Liver (tissue), 8 donors: ENCODE measurements at regions not wholly inside any gene's neighbourhood (a gene's known extent, or its start where the extent isn't known, plus 50 kb on each side); places are given as distances from the start of the nearest gene placed in this dataset.

Source experiments
- DNase-seq: peaks from one replicate; pipeline ENCODE4 v3.0.0-alpha.2; 2017; ENCODE audit warnings: low spot score
- H3K27ac ChIP-seq, 2 donors: one replicate each; pipeline ENCODE4 v1.7.0; 2013; ENCODE audit warnings: inconsistent platforms in 2 of 2, low read length in 2 of 2, control low read depth in 1 of 2, low read depth in 1 of 2, mild to moderate bottlenecking in 1 of 2
- H3K27me3 ChIP-seq, 4 donors: one replicate each; pipeline versions ENCODE4 v1.6.1 to v1.7.0; 2013; ENCODE audit warnings: low read length in 3 of 4, inconsistent platforms in 1 of 4, mild to moderate bottlenecking in 1 of 4, moderate library complexity in 1 of 4; ENCODE audit not compliant: control insufficient read depth in 4 of 4, insufficient read depth in 4 of 4
- H3K36me3 ChIP-seq, 4 donors: one replicate each; pipeline versions ENCODE4 v1.6.1 to v1.7.0; 2013; ENCODE audit warnings: low read length in 3 of 4, mild to moderate bottlenecking in 3 of 4, low read depth in 1 of 4, moderate library complexity in 1 of 4; ENCODE audit not compliant: control insufficient read depth in 4 of 4, insufficient read depth in 3 of 4
- H3K4me1 ChIP-seq, 4 donors: one replicate each; pipeline versions ENCODE4 v1.6.1 to v1.7.0; 2013; ENCODE audit warnings: low read length in 3 of 4, mild to moderate bottlenecking in 3 of 4, moderate library complexity in 1 of 4; ENCODE audit not compliant: control insufficient read depth in 4 of 4, insufficient read depth in 4 of 4
- H3K4me3 ChIP-seq, 3 donors: one replicate each; pipeline versions ENCODE4 v1.6.1 to v1.7.0; 2013; ENCODE audit warnings: low read length in 3 of 3, control low read depth in 1 of 3, low read depth in 1 of 3, mild to moderate bottlenecking in 1 of 3
- H3K9ac ChIP-seq, 2 donors: one replicate each; pipeline ENCODE4 v1.7.0; 2013; ENCODE audit warnings: low read length in 2 of 2, mild to moderate bottlenecking in 2 of 2, moderate library complexity in 2 of 2, control low read depth in 1 of 2, low read depth in 1 of 2
- H3K9me3 ChIP-seq, 4 donors: one replicate each; pipeline versions ENCODE4 v1.6.1 to v1.7.0; 2013; ENCODE audit warnings: low read length in 3 of 4; ENCODE audit not compliant: control insufficient read depth in 4 of 4
- EGR1 ChIP-seq, 2 donors: IDR thresholded peaks; 2 replicates each; pipeline ENCODE4 v1.6.1; 2016 to 2018; ENCODE audit warnings: antibody characterized with exemption in 2 of 2, low read depth in 2 of 2
- FOXA2 ChIP-seq: IDR thresholded peaks from 2 replicates; pipeline ENCODE4 v1.6.1; 2016; ENCODE audit warnings: antibody characterized with exemption
- GABPA ChIP-seq, 2 donors: IDR thresholded peaks in 1 of 2; conservative IDR thresholded peaks in 1 of 2; 2 replicates each; pipeline ENCODE4 v1.6.1; 2016; ENCODE audit warnings: antibody characterized with exemption in 2 of 2, mild to moderate bottlenecking in 1 of 2, moderate library complexity in 1 of 2
- HNF4A ChIP-seq, 2 donors: conservative IDR thresholded peaks; 2 replicates each; pipeline ENCODE4 v1.6.1; 2016; ENCODE audit warnings: antibody characterized with exemption in 2 of 2, mild to moderate bottlenecking in 2 of 2
- JUND ChIP-seq, 2 donors: IDR thresholded peaks; 2 replicates each; pipeline ENCODE4 v1.6.1; 2016; ENCODE audit warnings: antibody characterized with exemption in 2 of 2
- RAD21 ChIP-seq, 2 donors: IDR thresholded peaks; 2 replicates each; pipeline ENCODE4 v1.6.1; 2016; ENCODE audit warnings: antibody characterized with exemption in 2 of 2, mild to moderate bottlenecking in 2 of 2
- RXRA ChIP-seq, 2 donors: IDR thresholded peaks; 2 replicates each; pipeline ENCODE4 v1.6.1; 2017 to 2018; ENCODE audit warnings: antibody characterized with exemption in 2 of 2, mild to moderate bottlenecking in 1 of 2
- SP1 ChIP-seq: IDR thresholded peaks from 2 replicates; pipeline ENCODE4 v1.6.1; 2018; ENCODE audit warnings: antibody characterized with exemption, mild to moderate bottlenecking
- WGBS: extraction: QIAGEN DNeasy Blood & Tissue Kit; methylation state at CpG from one replicate; pipeline ENCODE4 v1.1.7; 2013; 5-methylcytosine and 5-hydroxymethylcytosine counted together
- TF ChIP-seq, protein P1 (sequence below): fragments of 150-350 bp; IDR thresholded peaks from 2 replicates; pipeline ENCODE4 v1.5.1; 2017; ENCODE audit warnings: improper control_type of control experiment, low read depth, low read length; ENCODE audit not compliant: missing input control
- TF ChIP-seq, protein P2 (sequence below): IDR thresholded peaks from 2 replicates; pipeline ENCODE4 v1.6.1; 2016; ENCODE audit warnings: antibody characterized with exemption, mild to moderate bottlenecking
- TF ChIP-seq, protein P3 (sequence below): IDR thresholded peaks from 2 replicates; pipeline ENCODE4 v1.6.1; 2016; ENCODE audit warnings: antibody characterized with exemption
- donor health status: healthy.
- donor health status: healthy.
- donor health status: healthy.
- donor health status: healthy.
- donor health status: healthy.

DNA sequence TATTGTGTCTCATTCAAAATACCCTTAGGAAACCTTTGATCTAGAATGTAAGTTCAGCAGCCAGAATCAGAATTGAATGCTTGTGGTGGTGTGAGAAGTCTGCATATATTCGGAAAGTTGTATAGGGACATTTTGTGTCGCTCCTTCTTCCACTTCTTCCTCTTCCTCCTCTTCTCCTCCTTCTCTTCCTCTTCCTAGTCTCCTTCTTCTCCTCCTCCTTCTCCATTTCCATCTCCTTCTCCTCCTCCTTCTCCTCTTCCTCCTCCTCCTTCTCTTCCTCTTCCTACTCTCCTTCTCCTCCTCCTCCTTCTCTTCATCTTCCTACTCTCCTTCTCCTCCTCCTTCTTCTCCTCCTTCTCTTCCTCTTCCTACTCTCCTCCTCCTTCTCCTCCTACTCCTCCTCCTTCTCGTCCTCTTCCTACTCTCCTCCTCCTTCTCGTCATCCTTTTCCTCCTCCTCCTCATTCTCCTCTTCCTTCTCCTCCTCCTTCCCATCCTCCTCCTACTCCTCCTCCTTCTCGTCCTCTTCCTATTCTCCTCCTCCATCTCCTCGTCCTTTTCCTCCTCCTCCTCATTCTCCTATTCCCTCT, 749.3 kb upstream of the GOLIM4 start:
- WGBS: 58% methylated on average over 6 of the region's 6 CpGs
- no peak for DNase-seq
- H3K9ac ChIP-seq: no peak overlapping the region
- peaks cover 0 to 2% (median 0%) of the 10 kb centered on the region in 4 donors for H3K4me1 ChIP-seq
- no peaks in the 10 kb centered on the region for H3K9me3 ChIP-seq
- peaks cover 0 to 7% (median 0%) of the 10 kb centered on the region in 4 donors for H3K27me3 ChIP-seq
- H3K4me3 ChIP-seq: no peak overlapping the region
- no peak overlapping the region for H3K27ac ChIP-seq
- H3K36me3 ChIP-seq: no peaks in the 10 kb centered on the region
- TF ChIP-seq RXRA (IDR thresholded peaks at IDR 0.05) (no peak), HNF4A (conservative IDR thresholded peaks at IDR 0.05) (no peak)

DNA sequence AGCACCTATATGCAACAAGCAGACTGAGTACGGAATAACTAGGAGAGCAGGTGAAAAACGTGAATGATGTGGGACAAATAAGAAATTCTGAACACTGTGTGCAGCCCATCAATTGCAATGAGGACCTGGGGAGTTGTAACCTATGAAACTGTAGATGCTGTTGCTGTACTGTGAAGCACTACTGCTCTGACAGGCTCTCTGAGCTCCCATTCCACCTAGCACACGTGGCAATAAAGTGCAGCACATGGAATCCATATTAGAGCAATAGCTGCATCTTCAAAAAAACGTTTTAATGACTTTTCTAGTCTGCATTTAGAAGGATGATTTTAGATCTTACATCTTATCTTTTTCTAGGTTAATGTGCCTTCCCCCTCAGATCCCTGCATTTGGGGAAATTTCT, 748.7 kb upstream of the GOLIM4 start:
- TF ChIP-seq FOXA2 (no peak), RAD21 (IDR thresholded peaks at IDR 0.05) (no peak)
- TF ChIP-seq, protein P1, sequence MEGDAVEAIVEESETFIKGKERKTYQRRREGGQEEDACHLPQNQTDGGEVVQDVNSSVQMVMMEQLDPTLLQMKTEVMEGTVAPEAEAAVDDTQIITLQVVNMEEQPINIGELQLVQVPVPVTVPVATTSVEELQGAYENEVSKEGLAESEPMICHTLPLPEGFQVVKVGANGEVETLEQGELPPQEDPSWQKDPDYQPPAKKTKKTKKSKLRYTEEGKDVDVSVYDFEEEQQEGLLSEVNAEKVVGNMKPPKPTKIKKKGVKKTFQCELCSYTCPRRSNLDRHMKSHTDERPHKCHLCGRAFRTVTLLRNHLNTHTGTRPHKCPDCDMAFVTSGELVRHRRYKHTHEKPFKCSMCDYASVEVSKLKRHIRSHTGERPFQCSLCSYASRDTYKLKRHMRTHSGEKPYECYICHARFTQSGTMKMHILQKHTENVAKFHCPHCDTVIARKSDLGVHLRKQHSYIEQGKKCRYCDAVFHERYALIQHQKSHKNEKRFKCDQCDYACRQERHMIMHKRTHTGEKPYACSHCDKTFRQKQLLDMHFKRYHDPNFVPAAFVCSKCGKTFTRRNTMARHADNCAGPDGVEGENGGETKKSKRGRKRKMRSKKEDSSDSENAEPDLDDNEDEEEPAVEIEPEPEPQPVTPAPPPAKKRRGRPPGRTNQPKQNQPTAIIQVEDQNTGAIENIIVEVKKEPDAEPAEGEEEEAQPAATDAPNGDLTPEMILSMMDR: no peak
- H3K27ac ChIP-seq: no peak overlapping the region
- no peak overlapping the region for H3K4me3 ChIP-seq
- WGBS: 49% methylated on average over 4 of the region's 4 CpGs
- no peak for DNase-seq
- H3K9me3 ChIP-seq: no peaks in the 10 kb centered on the region
- peaks cover 0 to 7% (median 0%) of the 10 kb centered on the region in 4 donors for H3K27me3 ChIP-seq
- H3K9ac ChIP-seq: no peak overlapping the region
- no peaks in the 10 kb centered on the region for H3K36me3 ChIP-seq
- H3K4me1 ChIP-seq: peaks cover 0 to 2% (median 0%) of the 10 kb centered on the region in 4 donors

DNA sequence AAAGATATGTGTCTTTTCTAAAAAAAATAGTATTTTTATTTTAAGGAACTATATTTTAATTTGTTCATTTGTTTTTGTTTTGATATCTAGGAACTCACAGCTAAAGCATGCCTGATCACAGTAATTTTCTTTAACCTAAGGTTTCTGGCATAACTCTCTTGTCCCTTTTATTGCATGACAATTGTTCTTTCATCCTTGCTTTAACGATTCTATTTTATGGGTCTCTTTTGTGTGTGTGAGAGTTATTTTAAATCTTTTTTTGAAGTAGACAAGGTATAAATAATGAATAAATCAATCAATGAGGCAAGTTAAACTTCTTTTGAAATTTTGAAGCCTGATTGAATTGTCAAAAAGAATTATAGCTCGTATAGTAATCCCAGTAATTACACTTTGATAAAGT, 747.8 kb upstream of the GOLIM4 start:
- H3K9ac ChIP-seq: no peak overlapping the region
- no peak overlapping the region for H3K27ac ChIP-seq
- H3K4me3 ChIP-seq: no peak overlapping the region
- 68% methylated on average over 2 of the region's 2 CpGs for WGBS
- no peaks in the 10 kb centered on the region for H3K9me3 ChIP-seq
- no peak for DNase-seq
- H3K4me1 ChIP-seq: peaks cover 0 to 2% (median 0%) of the 10 kb centered on the region in 4 donors
- no peaks in the 10 kb centered on the region for H3K36me3 ChIP-seq
- H3K27me3 ChIP-seq: peaks cover 0 to 7% (median 0%) of the 10 kb centered on the region in 4 donors
- TF ChIP-seq, protein P2, sequence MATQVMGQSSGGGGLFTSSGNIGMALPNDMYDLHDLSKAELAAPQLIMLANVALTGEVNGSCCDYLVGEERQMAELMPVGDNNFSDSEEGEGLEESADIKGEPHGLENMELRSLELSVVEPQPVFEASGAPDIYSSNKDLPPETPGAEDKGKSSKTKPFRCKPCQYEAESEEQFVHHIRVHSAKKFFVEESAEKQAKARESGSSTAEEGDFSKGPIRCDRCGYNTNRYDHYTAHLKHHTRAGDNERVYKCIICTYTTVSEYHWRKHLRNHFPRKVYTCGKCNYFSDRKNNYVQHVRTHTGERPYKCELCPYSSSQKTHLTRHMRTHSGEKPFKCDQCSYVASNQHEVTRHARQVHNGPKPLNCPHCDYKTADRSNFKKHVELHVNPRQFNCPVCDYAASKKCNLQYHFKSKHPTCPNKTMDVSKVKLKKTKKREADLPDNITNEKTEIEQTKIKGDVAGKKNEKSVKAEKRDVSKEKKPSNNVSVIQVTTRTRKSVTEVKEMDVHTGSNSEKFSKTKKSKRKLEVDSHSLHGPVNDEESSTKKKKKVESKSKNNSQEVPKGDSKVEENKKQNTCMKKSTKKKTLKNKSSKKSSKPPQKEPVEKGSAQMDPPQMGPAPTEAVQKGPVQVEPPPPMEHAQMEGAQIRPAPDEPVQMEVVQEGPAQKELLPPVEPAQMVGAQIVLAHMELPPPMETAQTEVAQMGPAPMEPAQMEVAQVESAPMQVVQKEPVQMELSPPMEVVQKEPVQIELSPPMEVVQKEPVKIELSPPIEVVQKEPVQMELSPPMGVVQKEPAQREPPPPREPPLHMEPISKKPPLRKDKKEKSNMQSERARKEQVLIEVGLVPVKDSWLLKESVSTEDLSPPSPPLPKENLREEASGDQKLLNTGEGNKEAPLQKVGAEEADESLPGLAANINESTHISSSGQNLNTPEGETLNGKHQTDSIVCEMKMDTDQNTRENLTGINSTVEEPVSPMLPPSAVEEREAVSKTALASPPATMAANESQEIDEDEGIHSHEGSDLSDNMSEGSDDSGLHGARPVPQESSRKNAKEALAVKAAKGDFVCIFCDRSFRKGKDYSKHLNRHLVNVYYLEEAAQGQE: no peak

DNA sequence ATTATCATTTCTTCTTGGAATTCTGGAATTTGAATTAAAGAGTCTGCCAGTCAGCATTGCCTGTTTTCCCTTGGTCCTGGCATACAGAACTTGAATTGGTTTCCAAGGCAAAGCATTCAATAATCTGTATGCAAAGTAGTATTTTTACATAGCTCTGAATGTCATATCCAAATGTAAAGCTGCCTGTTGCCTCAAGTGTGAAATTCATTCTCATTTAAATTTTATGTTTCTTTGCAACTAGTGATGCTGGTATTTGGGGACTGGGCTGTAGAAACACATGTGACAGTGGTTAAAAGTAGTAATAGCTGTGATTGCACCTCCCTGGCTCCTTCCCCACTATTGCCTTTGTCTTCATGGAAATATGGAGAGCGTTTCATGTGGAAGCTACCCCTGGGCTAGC, 743.9 kb upstream of the GOLIM4 start:
- no peaks in the 10 kb centered on the region for H3K9me3 ChIP-seq
- H3K36me3 ChIP-seq: no peaks in the 10 kb centered on the region
- no peaks in the 10 kb centered on the region for H3K4me1 ChIP-seq
- no peak overlapping the region for H3K9ac ChIP-seq
- no peak overlapping the region for H3K4me3 ChIP-seq
- H3K27me3 ChIP-seq: peaks cover 0 to 4% (median 0%) of the 10 kb centered on the region in 4 donors
- WGBS: 82% methylated on average over 1 of the region's 1 CpG
- no peak overlapping the region for H3K27ac ChIP-seq
- no peak for DNase-seq
- TF ChIP-seq RXRA (IDR thresholded peaks at IDR 0.05): no peak
- no peak for TF ChIP-seq EGR1 (IDR thresholded peaks at IDR 0.05; ENCODE audit: low read depth in 2 of 2)
- TF ChIP-seq SP1: no peak
- no peak for TF ChIP-seq RAD21 (IDR thresholded peaks at IDR 0.05)
- TF ChIP-seq JUND (IDR thresholded peaks at IDR 0.05): no peak
- TF ChIP-seq GABPA (IDR thresholded peaks at IDR 0.05 in 1 of 2, conservative IDR thresholded peaks at IDR 0.05 in 1 of 2): no peak
- TF ChIP-seq, protein P3, sequence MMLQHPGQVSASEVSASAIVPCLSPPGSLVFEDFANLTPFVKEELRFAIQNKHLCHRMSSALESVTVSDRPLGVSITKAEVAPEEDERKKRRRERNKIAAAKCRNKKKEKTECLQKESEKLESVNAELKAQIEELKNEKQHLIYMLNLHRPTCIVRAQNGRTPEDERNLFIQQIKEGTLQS: no peak
